VCaP (cell line): ENCODE measurements at regions not wholly inside any gene's neighbourhood (a gene's known extent, or its start where the extent isn't known, plus 50 kb on each side); places are given as distances from the start of the nearest gene placed in this dataset.

Source experiments
- H3K27ac ChIP-seq: fragments of 450-650 bp; 2 replicates; pipeline ENCODE4 v1.5.1; 2017
- CTCF ChIP-seq: fragments of 450-650 bp; conservative IDR thresholded peaks from 2 replicates; pipeline ENCODE4 v1.5.1; 2017; ENCODE audit warnings: mild to moderate bottlenecking, moderate library complexity

- TF ChIP-seq CTCF = no peak
- no peak overlapping the region for H3K27ac ChIP-seq
Observed at GRCh38 chr6:14995966-14996602, 249.8 kb upstream of the JARID2 start.

- H3K27ac ChIP-seq = no peak overlapping the region
- no peak for TF ChIP-seq CTCF
Observed at GRCh38 chr6:14996892-14997291, 249.0 kb upstream of the JARID2 start.

GRCh38 chr6:14997507-14997906 is 248.4 kb upstream of the JARID2 start:
- no peak for TF ChIP-seq CTCF
- H3K27ac ChIP-seq = no peak overlapping the region

- no peak for TF ChIP-seq CTCF
Observed at GRCh38 chr6:14999106-14999505, 246.8 kb upstream of the JARID2 start.

GRCh38 chr6:15001326-15001910 is 244.5 kb upstream of the JARID2 start:
- H3K27ac ChIP-seq = no peak overlapping the region
- TF ChIP-seq CTCF = no peak

More at GRCh38 chr6:14999106-14999505, 246.8 kb upstream of the JARID2 start:
- H3K27ac ChIP-seq = no peak overlapping the region

- no peak overlapping the region for H3K27ac ChIP-seq
- no peak for TF ChIP-seq CTCF
Observed at GRCh38 chr6:15008269-15008668, 237.6 kb upstream of the JARID2 start.

- H3K27ac ChIP-seq = no peak overlapping the region
- no peak for TF ChIP-seq CTCF
Observed at GRCh38 chr6:15014958-15015357, 230.9 kb upstream of the JARID2 start.
